HUDEP-2 (cell line): ENCODE measurements at regions not wholly inside any gene's neighbourhood (a gene's known extent, or its start where the extent isn't known, plus 50 kb on each side); places are given as distances from the start of the nearest gene placed in this dataset.

ENCODE experiments used
- DNase-seq, 76 experiments: peaks; one replicate each; lab custom pipeline; 2025; ENCODE audit not compliant: unreplicated experiment in 76 of 76; lab: John Stamatoyannopoulos, UW

- DNase-seq: no peak
Measured at GRCh38 chr2:195606179-195606578, 50.8 kb upstream of the SLC39A10 start.

DNA sequence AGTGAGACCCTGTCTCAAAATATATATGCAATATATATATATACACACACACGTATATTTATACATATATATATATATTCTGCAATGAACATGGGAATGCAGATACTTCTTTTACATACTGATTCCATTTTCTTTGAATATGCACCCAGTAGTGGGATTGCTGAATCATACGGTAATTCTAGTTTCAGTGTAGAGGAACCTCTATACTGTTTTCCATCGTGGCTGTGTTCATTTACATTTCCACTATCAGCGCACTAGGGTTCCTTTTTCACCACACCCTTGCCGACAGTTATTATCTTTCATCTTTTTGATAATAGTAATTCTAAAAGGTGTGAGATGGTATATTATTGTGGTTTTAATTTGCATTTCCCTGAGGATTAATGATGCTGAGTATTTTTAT, 52.3 kb upstream of the SLC39A10 start:
- peak in 5 of 76 experiments; percentile 7 to 39 (median 13) for DNase-seq

- no peak for DNase-seq
Measured at GRCh38 chr2:195603998-195604397, 53.0 kb upstream of the SLC39A10 start.

DNA sequence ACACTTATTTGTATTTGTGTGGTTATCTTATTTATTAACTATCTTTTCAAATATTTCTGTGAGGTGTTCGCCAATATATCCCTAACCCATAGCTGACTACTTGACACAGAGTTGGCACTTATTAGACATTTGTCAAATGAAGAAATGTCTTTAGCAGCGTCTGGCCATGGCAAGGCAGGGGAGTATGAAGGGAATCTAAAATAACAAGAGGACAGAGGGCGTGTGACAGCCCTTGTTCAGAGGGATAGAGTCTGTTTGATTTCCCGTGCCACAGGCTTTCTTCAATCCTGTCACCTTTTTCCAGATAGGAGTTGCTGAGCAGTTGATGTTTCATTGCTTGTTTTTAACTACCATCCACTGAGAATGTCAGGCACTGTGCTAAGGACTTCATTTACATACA, 53.6 kb upstream of the SLC39A10 start:
- DNase-seq: no peak

DNA sequence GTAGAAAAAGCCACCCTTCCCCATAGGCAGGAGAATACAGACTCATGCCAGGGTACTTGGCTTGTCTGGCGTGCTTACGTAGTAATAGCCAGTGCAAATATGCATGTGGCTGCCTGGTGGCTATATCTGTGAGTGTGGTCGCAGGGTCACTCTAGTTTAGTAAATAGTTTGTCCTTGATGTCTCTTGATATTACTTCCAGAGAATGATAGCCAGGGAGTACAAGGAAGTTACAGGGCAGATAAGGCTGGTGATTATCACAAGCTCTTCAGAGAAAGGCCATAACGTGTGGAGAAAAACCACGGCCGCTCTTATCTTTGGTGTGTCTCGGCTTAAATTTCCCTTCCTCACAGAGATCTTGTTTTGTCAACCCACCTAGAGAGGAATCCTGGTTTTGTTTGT, 54.3 kb upstream of the SLC39A10 start:
- DNase-seq: peak in 59 of 76 experiments; percentile 2 to 76 (median 35)

- DNase-seq: no peak
Measured at GRCh38 chr2:195601361-195601760, 55.7 kb upstream of the SLC39A10 start.

DNA sequence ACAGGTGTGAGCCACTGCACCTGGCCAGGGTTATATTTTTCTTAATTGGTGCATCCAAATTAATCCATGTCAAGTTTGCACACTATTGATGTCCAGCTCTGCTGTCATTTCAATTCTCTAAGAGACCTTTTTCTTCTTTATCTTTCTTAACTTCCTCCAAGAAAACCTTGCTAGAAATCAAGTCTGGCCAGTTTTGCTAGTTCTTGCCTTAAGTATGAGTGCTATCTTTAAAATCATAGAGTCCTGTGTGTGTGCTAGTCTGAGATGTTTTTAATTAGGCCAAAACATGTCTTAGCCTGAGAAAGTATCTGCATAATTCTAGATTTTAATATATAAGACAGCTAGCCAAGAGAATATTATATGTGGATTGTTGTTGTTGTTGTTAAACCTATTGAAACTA, 56.2 kb upstream of the SLC39A10 start:
- DNase-seq: no peak

GRCh38 chr2:195596840-195597239, 60.2 kb upstream of the SLC39A10 start:
- DNase-seq: no peak

DNA sequence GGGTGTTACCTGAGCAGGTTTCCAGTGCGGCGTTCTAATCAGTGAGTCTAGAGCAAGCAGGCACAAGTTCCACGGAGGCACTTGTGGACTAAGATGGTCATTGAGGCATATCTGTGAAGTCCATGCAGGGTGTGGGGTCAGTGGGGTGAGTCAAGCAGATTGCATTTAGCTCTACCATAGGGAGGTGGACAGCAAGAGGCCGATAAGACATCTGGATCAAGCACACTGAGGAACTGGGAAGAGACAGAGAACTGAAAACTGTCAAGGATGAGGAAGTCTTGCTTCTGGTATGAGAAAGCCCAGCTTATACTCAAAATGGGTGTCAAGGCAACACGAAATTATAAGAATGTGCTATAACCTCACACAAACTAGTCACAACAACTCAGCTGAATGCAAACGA, 61.2 kb upstream of the SLC39A10 start:
- peak in 7 of 76 experiments; percentile 10 to 65 (median 43) for DNase-seq

- peak in 15 of 76 experiments; percentile 2 to 64 (median 19) for DNase-seq
Measured at GRCh38 chr2:195594919-195595694, 61.9 kb upstream of the SLC39A10 start.

DNA sequence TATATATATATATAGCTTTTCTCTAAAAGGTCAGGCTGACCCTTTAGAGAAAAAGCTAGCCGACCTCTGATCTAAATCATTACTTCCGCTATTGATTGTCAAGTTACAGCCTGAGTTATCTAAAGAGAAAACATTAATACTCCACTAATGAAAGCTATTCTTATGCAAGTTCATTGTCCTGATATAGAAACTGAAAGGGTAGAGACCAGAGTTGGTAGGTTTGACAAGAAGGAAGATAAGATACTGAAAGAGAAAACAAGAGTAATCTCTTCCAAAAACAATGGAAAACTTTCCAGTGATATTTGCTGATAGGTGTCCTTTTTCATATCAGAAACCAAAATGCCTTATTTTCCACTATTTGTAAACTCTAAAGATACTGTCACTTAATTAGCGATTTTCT, 62.8 kb upstream of the SLC39A10 start:
- DNase-seq: peak in 4 of 76 experiments; percentile 17 to 42 (median 24)

- DNase-seq: no peak
Measured at GRCh38 chr2:195592105-195592504, 64.9 kb upstream of the SLC39A10 start.

DNA sequence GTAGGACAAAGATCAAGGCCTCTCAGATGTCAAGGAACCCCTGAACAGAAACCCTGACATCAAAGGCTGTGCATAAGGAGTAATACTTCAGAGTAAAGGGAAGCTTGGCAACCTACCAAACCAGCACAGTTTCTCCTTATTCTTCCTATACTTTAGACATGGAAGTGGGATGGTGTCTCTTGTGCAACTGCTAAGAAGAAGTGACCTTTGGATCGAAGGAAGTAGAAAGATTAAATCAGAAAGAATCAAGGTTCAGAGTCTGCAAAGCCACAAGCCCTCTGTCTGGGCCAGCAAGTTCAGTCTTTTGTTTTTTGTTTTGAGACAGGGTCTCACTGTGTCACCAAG, 66.2 kb upstream of the SLC39A10 start:
- DNase-seq: no peak

GRCh38 chr2:195590199-195590860, 66.7 kb upstream of the SLC39A10 start:
- no peak for DNase-seq

- no peak for DNase-seq
Measured at GRCh38 chr2:195587966-195588365, 69.1 kb upstream of the SLC39A10 start.

GRCh38 chr2:195586062-195586714, 70.8 kb upstream of the SLC39A10 start:
- DNase-seq: no peak

DNA sequence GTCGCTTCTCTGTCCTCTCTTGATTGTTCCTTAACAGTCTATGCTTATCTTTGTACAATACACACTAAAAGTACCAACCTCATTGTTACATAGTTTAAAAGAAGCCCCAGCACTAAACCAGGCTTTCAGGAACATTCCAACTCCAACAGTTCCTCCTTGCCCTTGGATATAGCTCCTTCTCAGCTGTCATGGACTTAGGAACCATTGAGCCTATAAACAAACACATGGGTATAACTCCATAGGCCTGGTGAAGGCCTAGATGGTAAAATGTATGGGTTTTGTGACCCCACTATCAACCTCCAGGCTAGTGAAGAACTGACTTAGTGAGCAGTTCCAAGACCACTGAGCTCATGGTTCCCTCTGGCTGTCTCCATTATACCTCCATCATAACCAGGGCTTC, 74.8 kb upstream of the SLC39A10 start:
- DNase-seq: no peak

DNA sequence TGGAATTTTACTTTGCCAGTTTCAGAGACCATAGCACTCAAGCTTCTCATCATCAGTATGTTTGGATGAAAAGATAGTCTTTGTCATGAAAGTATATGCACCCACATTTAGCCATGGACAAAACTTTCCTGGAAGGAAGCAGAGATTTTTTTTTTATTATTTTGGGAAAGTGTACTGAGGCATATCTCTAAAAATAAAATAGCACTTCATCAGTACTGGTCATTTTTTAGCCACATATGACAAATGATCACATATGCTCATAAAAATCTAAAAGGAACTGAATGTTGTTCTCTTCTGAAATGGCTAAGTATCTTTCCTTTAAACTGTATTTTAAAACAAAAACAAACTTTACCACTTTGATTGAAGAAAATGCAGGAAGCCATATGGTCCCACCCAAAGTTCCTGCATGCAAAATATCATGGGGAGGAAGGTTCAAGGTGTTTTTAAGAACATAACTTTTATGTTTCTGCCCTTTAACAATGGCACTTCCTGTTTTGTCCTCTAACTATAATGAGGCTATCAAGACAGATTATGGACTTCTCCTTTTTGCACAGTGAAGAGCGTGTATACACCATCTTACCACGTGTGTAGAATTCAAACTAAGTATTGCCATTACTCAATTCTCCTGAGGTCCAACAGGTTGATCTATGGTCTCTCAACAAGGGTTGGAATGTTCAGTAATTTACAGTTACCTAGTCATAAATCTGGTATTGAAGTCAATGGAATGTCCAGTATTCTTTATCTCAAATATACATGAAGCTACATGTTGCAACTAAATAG, 77.1 kb upstream of the SLC39A10 start:
- DNase-seq: peak in 9 of 76 experiments; percentile 11 to 34 (median 14)

- DNase-seq: peak in 3 of 76 experiments; percentile 6 to 18 (median 7)
Measured at GRCh38 chr2:195575879-195576401, 81.1 kb upstream of the SLC39A10 start.

- DNase-seq: no peak
Measured at GRCh38 chr2:195575016-195575415, 82.0 kb upstream of the SLC39A10 start.

- DNase-seq: no peak
Measured at GRCh38 chr2:195574312-195574711, 82.7 kb upstream of the SLC39A10 start.
